IMR-90 (cell line): ENCODE measurements at regions not wholly inside any gene's neighbourhood (a gene's known extent, or its start where the extent isn't known, plus 50 kb on each side); places are given as distances from the start of the nearest gene placed in this dataset.

Source experiments
- ATAC-seq: fragments of 200-7000 bp; cut with Tn5 transposase; 2 replicates; pipeline ENCODE4 v1.9.1; 2020; ENCODE audit warnings: low read depth, mild to moderate bottlenecking, moderate library complexity
- BruUV-seq: library from RNA; stranded (reverse); fragments of 400-500 nt; replicated peaks from 2 replicates; lab custom pipeline; 2021; lab: Mats Ljungman, UMichigan
- CTCF ChIA-PET: fragments of 300-600 bp; formaldehyde crosslinking; extraction: SDS; loops from one replicate; lab custom pipeline; 2021; ENCODE audit warnings: antibody characterized with exemption; lab: Yijun Ruan, JAX
- POLR2A ChIA-PET: fragments of 300-600 bp; sonication (Branson Sonifier 250); formaldehyde crosslinking; loops from one replicate; lab custom pipeline; 2022; ENCODE audit warnings: antibody characterized with exemption; ENCODE audit not compliant: unreplicated experiment; lab: Charles Lee
- DNase-seq: peaks from one replicate; pipeline ENCODE4 v3.0.0; 2013
- H2AFZ ChIP-seq: replicated peaks from 2 replicates; pipeline ENCODE3; 2013; ENCODE audit warnings: low read length, mild to moderate bottlenecking; ENCODE audit not compliant: poor library complexity
- H2AK5ac ChIP-seq: 2 replicates; pipeline ENCODE4 v1.6.1; 2013; ENCODE audit warnings: low read depth, low read length, inconsistent platforms
- H2AK9ac ChIP-seq: replicated peaks from 2 replicates; pipeline ENCODE3; 2013; ENCODE audit warnings: mild to moderate bottlenecking, low read depth, low read length, moderate library complexity; ENCODE audit not compliant: poor library complexity
- H2BK120ac ChIP-seq: 2 replicates; pipeline ENCODE4 v1.6.1; 2013; ENCODE audit warnings: low read depth, low read length, inconsistent platforms
- H2BK15ac ChIP-seq: 3 replicates; pipeline ENCODE4 v1.6.1; 2013; ENCODE audit warnings: low read depth, low read length, inconsistent platforms
- H2BK20ac ChIP-seq: 2 replicates; pipeline ENCODE4 v1.6.1; 2013; ENCODE audit warnings: low read depth, mild to moderate bottlenecking, inconsistent platforms, low read length, moderate library complexity
- H2BK5ac ChIP-seq: 2 replicates; pipeline ENCODE4 v1.6.1; 2013; ENCODE audit warnings: mild to moderate bottlenecking, low read depth, low read length, inconsistent platforms; ENCODE audit not compliant: poor library complexity, severe bottlenecking
- H3K14ac ChIP-seq: replicated peaks from 2 replicates; pipeline ENCODE4 v1.6.1; 2013; ENCODE audit warnings: low read depth, low read length, inconsistent platforms
- H3K18ac ChIP-seq: 2 replicates; pipeline ENCODE4 v1.6.1; 2013; ENCODE audit warnings: low read depth, low read length, control low read depth
- H3K23ac ChIP-seq: 2 replicates; pipeline ENCODE4 v1.6.1; 2013; ENCODE audit warnings: low read depth, low read length, inconsistent platforms
- H3K27ac ChIP-seq: 2 replicates; pipeline ENCODE4 v1.5.1; 2013; ENCODE audit warnings: mild to moderate bottlenecking, control low read depth, low read length; ENCODE audit not compliant: insufficient read depth
- H3K27me3 ChIP-seq: 2 replicates; pipeline ENCODE4 v1.6.1; 2013; ENCODE audit warnings: low read length; ENCODE audit not compliant: control insufficient read depth, insufficient read depth
- H3K36me3 ChIP-seq: 2 replicates; pipeline ENCODE4 v1.6.1; 2013; ENCODE audit warnings: low read length, mixed read lengths; ENCODE audit not compliant: control insufficient read depth, insufficient read depth
- H3K4ac ChIP-seq: 2 replicates; pipeline ENCODE4 v1.6.1; 2013; ENCODE audit warnings: low read depth, low read length, inconsistent platforms
- H3K4me1 ChIP-seq: 2 replicates; pipeline ENCODE4 v1.6.1; 2013; ENCODE audit warnings: low read length, mixed read lengths; ENCODE audit not compliant: control insufficient read depth, insufficient read depth
- H3K4me2 ChIP-seq: 2 replicates; pipeline ENCODE4 v1.6.1; 2013; ENCODE audit warnings: low read depth, mild to moderate bottlenecking, control low read depth, low read length, moderate library complexity
- H3K4me3 ChIP-seq: 2 replicates; pipeline ENCODE4 v1.5.1; 2013; ENCODE audit warnings: low read depth, mild to moderate bottlenecking, control low read depth, low read length, moderate library complexity; ENCODE audit not compliant: insufficient read depth
- H3K56ac ChIP-seq: 2 replicates; pipeline ENCODE4 v1.6.1; 2013; ENCODE audit warnings: low read length, inconsistent platforms; ENCODE audit not compliant: insufficient read depth; ENCODE audit errors: extremely low read depth
- H3K79me1 ChIP-seq, 2 experiments: 2 replicates each; pipeline ENCODE4 v1.6.1; 2013; ENCODE audit warnings: low read length in 2 of 2, inconsistent platforms in 1 of 2, low read depth in 1 of 2
- H3K9ac ChIP-seq: 2 replicates; pipeline ENCODE4 v1.6.1; 2013; ENCODE audit warnings: low read depth, low read length, control low read depth
- H3K9me1 ChIP-seq: 2 replicates; pipeline ENCODE4 v1.6.1; 2013; ENCODE audit warnings: low read length, inconsistent platforms; ENCODE audit not compliant: insufficient read depth
- H3K9me3 ChIP-seq: 2 replicates; pipeline ENCODE4 v1.6.1; 2013; ENCODE audit warnings: low read length; ENCODE audit not compliant: control insufficient read depth, insufficient read depth
- H4K20me1 ChIP-seq: 2 replicates; pipeline ENCODE4 v1.6.1; 2013; ENCODE audit warnings: low read length, inconsistent platforms; ENCODE audit not compliant: insufficient read depth
- H4K5ac ChIP-seq: 2 replicates; pipeline ENCODE4 v1.6.1; 2013; ENCODE audit warnings: mild to moderate bottlenecking, low read depth, low read length, control low read depth
- H4K8ac ChIP-seq, 2 experiments: 2 replicates each; pipeline ENCODE4 v1.6.1; 2013; ENCODE audit warnings: low read depth in 2 of 2, low read length in 2 of 2, control low read depth in 1 of 2, inconsistent platforms in 1 of 2
- H4K91ac ChIP-seq: 2 replicates; pipeline ENCODE4 v1.6.1; 2013; ENCODE audit warnings: low read depth, low read length, inconsistent platforms; ENCODE audit not compliant: insufficient read depth
- BHLHE40 ChIP-seq: fragments of 150-350 bp; IDR thresholded peaks from 2 replicates; pipeline ENCODE4 v1.6.1; 2016; ENCODE audit warnings: mild to moderate bottlenecking, low read depth, low read length
- CEBPB ChIP-seq: IDR thresholded peaks from 2 replicates; pipeline ENCODE4 v1.6.1; 2012; ENCODE audit warnings: low read depth, low read length, improper control_type of control experiment
- CHD1 ChIP-seq: IDR thresholded peaks from 2 replicates; pipeline ENCODE4 v1.6.1; 2012; ENCODE audit warnings: low read depth, low read length, improper control_type of control experiment
- FOS ChIP-seq: fragments of 150-350 bp; IDR thresholded peaks from 2 replicates; pipeline ENCODE4 v1.6.1; 2016; ENCODE audit warnings: low read depth, low read length
- MAZ ChIP-seq: IDR thresholded peaks from 2 replicates; pipeline ENCODE4 v1.6.1; 2012; ENCODE audit warnings: low read depth, mild to moderate bottlenecking, low read length, improper control_type of control experiment, moderate library complexity, borderline replicate concordance
- MXI1 ChIP-seq: IDR thresholded peaks from 2 replicates; pipeline ENCODE4 v1.6.1; 2012; ENCODE audit warnings: low read depth, mild to moderate bottlenecking, low read length, moderate library complexity, borderline replicate concordance
- NFE2L2 ChIP-seq: fragments of 150-350 bp; IDR thresholded peaks from 2 replicates; pipeline ENCODE4 v1.6.1; 2016; ENCODE audit warnings: low read depth, mild to moderate bottlenecking, low read length
- POLR2A ChIP-seq: IDR thresholded peaks from 2 replicates; pipeline ENCODE4 v1.6.1; 2012; ENCODE audit warnings: mild to moderate bottlenecking, low read depth, low read length
- RAD21 ChIP-seq: IDR thresholded peaks from 2 replicates; pipeline ENCODE4 v1.6.1; 2012; ENCODE audit warnings: low read length, improper control_type of control experiment
- RFX5 ChIP-seq: IDR thresholded peaks from 2 replicates; pipeline ENCODE4 v1.8.0; 2012; ENCODE audit warnings: low read depth, mild to moderate bottlenecking, low read length, moderate library complexity
- dilution Hi-C: fragments of 300-500 bp; cut with HindIII; formaldehyde crosslinking; loops from one replicate; pipeline ENCODE4 v1.14.3; 2018; ENCODE audit warnings: low sequenced_read_pairs; ENCODE audit not compliant: unreplicated experiment
- in situ Hi-C: fragments of 300-500 bp; cut with MboI; formaldehyde crosslinking; loops from 3 replicates; pipeline ENCODE4 v1.14.3; 2019; ENCODE audit warnings: low sequenced_read_pairs, inconsistent platforms, mixed read lengths
- intact Hi-C: fragments of 100-400 bp; cut with micrococcal nuclease; formaldehyde crosslinking; loops from 2 replicates; pipeline ENCODE4 v1.10.0; 2022

DNA sequence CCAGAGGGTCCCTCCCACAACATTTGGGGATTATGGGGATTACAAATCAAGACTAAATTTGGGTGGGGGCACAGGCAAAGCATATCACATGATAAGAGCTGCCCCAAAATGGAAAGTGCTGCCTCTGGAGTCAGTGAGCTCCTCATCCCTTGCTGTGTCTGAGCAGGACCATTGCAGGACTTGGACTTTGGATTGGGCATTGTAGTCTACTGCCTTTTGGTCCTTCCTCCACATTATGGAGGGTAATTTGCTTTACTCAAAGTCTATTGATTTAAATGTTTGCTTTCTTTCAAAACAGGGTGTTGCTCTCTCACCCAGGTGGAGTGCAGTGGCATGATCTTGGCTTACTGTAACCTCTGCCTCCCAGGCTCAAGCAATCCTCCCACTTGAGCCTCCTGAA, 106.8 kb upstream of the LDAH start:
- Histone ChIP-seq H3K23ac (no peak overlapping the region), H2AK5ac (no peak overlapping the region), H3K27me3 (no peaks in the 10 kb centered on the region), H3K79me1 (no peaks in the 10 kb centered on the region), H3K4me1 (no peaks in the 10 kb centered on the region), H3K9me1 (no peaks in the 10 kb centered on the region), H3K27ac (no peak overlapping the region), H4K5ac (no peak overlapping the region), H4K20me1 (no peaks in the 10 kb centered on the region), H3K4ac (no peak overlapping the region), H2BK15ac (no peak overlapping the region), H2AFZ (no peak overlapping the region), H2BK5ac (no peak overlapping the region), H3K4me3 (no peak overlapping the region), H2AK9ac (no peak overlapping the region), H3K9ac (no peak overlapping the region), H2BK20ac (no peak overlapping the region), H3K36me3 (no peaks in the 10 kb centered on the region), H4K91ac (no peak overlapping the region), H4K8ac (no peak overlapping the region), H3K14ac (no peak overlapping the region), H3K9me3 (no peaks in the 10 kb centered on the region), H3K4me2 (no peak overlapping the region), H2BK120ac (no peak overlapping the region), H3K18ac (no peak overlapping the region), H3K56ac (no peak overlapping the region)
- intact Hi-C loops (no loop called here), dilution Hi-C loops (loop anchor here (25.0 kb wide), 1 partner anchor 242 kb away; no protein-coding TSS in a partner anchor), in situ Hi-C loops (no loop called here)
- no TSS peak for BruUV-seq
- DNase-seq, result no peak
- POLR2A ChIA-PET, result no interaction called here
- CTCF ChIA-PET, result no interaction called here
- no peak for ATAC-seq
- TF ChIP-seq CHD1, result no peak
- TF ChIP-seq MXI1, result no peak
- no peak for TF ChIP-seq MAZ
- no peak for TF ChIP-seq NFE2L2
- no peak for TF ChIP-seq CEBPB
- TF ChIP-seq FOS, result no peak
- no peak for TF ChIP-seq BHLHE40
- TF ChIP-seq POLR2A, result no peak
- TF ChIP-seq RAD21, result no peak
- TF ChIP-seq RFX5, result no peak
